Right lobe of liver (tissue), 6 donors: ENCODE measurements at regions not wholly inside any gene's neighbourhood (a gene's known extent, or its start where the extent isn't known, plus 50 kb on each side); places are given as distances from the start of the nearest gene placed in this dataset.

Experiments
- ATAC-seq, 4 donors: fragments of 200-7000 bp; cut with Tn5 transposase; one replicate each; pipeline ENCODE4 v1.9.1; 2020; ENCODE audit warnings: mild to moderate bottlenecking in 4 of 4, moderate library complexity in 4 of 4
- DNase-seq, 3 donors: peaks; one replicate each; pipeline ENCODE4 v3.0.0-alpha.2; 2020
- H3K27ac ChIP-seq, 3 donors: fragments of 200-600 bp; one replicate each; pipeline ENCODE4 v1.8.0; 2022
- H3K27me3 ChIP-seq, 2 donors: fragments of 200-600 bp; one replicate each; pipeline ENCODE4 v1.8.0; 2022
- H3K36me3 ChIP-seq, 4 donors: fragments of 200-600 bp; sonication (generic) in 1 of 4; one replicate each; pipeline versions ENCODE4 v1.5.1 to v1.8.0; 2017 to 2022; ENCODE audit warnings: control low read depth in 1 of 4
- H3K4me1 ChIP-seq, 4 donors: fragments of 200-600 bp; sonication (generic) in 1 of 4; one replicate each; pipeline versions ENCODE4 v1.5.1 to v1.8.0; 2017 to 2022; ENCODE audit warnings: control low read depth in 1 of 4
- H3K4me3 ChIP-seq, 3 donors: fragments of 200-600 bp; one replicate each; pipeline ENCODE4 v1.8.0; 2022
- H3K9me3 ChIP-seq, 4 donors: fragments of 200-600 bp; sonication (generic) in 1 of 4; one replicate each; pipeline versions ENCODE4 v1.5.1 to v1.8.0; 2017 to 2022; ENCODE audit warnings: control low read depth in 1 of 4
- POLR2A ChIP-seq: fragments of 450-650 bp; IDR thresholded peaks from one replicate; pipeline ENCODE4 v1.6.1; 2017; ENCODE audit warnings: antibody characterized with exemption, mild to moderate bottlenecking
- WGBS: methylation state at CpG from one replicate; pipeline ENCODE4 v1.1.6; 2018; ENCODE audit warnings: low coverage, low lambda C conversion rate; ENCODE audit not compliant: insufficient coverage; ENCODE audit errors: missing lambda C conversion rate; 5-methylcytosine and 5-hydroxymethylcytosine counted together
- intact Hi-C, 2 donors: fragments of 100-400 bp; cut with DNase I; formaldehyde crosslinking; loops; one replicate each; pipeline versions ENCODE4 v1.11.2 to v1.14.1; 2022
- TF ChIP-seq, protein P1 (sequence below), 4 donors: fragments of 200-600 bp in 3 of 4; fragments of 450-650 bp in 1 of 4; IDR thresholded peaks; one replicate each; pipeline versions ENCODE4 v1.5.1 to v1.8.0; 2016 to 2022; ENCODE audit warnings: antibody characterized with exemption in 4 of 4, mild to moderate bottlenecking in 2 of 4
- donor health status: DM: no; HTN: yes; CAD: no.
- donor health status: DM: no; HTN: no; CAD: no.
- donor health status: DM: no; HTN: no; CAD: no.
- donor health status: DM: no; HTN: yes; CAD: no.
- donor health status: DM: no; HTN: yes; CAD: no.

DNA sequence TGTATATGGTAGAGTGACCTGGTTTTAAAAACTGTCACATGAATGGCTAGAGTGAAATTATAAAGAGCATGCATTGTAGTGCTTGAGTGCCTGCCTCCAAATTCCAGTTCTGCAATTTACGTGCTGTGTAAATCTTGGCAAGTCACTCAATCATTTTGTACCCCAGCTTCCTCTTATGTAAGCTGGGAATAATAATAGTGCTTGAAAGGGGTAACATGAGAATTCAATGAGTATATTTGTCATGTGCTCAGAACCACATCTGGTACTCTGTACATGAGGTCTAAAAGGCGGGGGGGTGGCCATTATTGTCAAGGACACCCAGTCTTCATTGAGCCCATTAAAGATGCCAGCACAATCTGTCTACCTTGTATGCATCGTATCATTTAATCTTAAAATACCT lies 214.8 kb downstream of the MC4R start:
- 55% methylated on average over 3 of the region's 3 CpGs for WGBS
- TF ChIP-seq, protein P1, sequence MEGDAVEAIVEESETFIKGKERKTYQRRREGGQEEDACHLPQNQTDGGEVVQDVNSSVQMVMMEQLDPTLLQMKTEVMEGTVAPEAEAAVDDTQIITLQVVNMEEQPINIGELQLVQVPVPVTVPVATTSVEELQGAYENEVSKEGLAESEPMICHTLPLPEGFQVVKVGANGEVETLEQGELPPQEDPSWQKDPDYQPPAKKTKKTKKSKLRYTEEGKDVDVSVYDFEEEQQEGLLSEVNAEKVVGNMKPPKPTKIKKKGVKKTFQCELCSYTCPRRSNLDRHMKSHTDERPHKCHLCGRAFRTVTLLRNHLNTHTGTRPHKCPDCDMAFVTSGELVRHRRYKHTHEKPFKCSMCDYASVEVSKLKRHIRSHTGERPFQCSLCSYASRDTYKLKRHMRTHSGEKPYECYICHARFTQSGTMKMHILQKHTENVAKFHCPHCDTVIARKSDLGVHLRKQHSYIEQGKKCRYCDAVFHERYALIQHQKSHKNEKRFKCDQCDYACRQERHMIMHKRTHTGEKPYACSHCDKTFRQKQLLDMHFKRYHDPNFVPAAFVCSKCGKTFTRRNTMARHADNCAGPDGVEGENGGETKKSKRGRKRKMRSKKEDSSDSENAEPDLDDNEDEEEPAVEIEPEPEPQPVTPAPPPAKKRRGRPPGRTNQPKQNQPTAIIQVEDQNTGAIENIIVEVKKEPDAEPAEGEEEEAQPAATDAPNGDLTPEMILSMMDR (IDR thresholded peaks at IDR 0.05): no peak
- TF ChIP-seq POLR2A: no peak
- ATAC-seq (no peak), DNase-seq (no peak)
- intact Hi-C loops: no loop called here
- no peaks in the 10 kb centered on the region for H3K4me1 ChIP-seq
- no peaks in the 10 kb centered on the region for H3K36me3 ChIP-seq
- H3K4me3 ChIP-seq: no peak overlapping the region
- H3K9me3 ChIP-seq: no peaks in the 10 kb centered on the region
- no peaks in the 10 kb centered on the region for H3K27me3 ChIP-seq
- no peak overlapping the region for H3K27ac ChIP-seq

DNA sequence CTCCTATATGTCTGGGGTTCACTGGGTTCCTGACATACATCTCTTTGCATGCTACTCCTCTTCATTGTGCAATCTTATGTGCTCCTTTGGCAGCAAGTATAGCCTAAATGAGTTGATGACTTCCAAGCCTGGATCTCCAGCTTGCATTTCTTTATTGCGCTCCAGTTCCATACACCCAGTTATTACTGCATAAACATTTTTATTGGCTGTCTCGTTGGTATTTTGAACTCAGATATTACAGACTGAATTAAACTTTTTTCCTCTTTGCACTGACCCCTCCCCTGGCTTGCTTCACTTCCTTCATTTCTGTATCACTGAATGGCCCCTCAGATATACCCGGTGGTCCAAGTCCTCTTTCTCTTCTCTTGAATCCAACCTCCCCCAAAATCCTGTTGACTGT lies 219.2 kb downstream of the MC4R start:
- Histone ChIP-seq H3K27me3 (no peaks in the 10 kb centered on the region), H3K9me3 (no peaks in the 10 kb centered on the region), H3K4me3 (no peak overlapping the region), H3K4me1 (no peaks in the 10 kb centered on the region), H3K36me3 (no peaks in the 10 kb centered on the region), H3K27ac (no peak overlapping the region)
- WGBS: 84% methylated on average over 3 of the region's 3 CpGs
- ATAC-seq (no peak), DNase-seq (no peak)
- intact Hi-C loops: no loop called here
- no peak for TF ChIP-seq POLR2A
- TF ChIP-seq, protein P1 (IDR thresholded peaks at IDR 0.05): no peak

DNA sequence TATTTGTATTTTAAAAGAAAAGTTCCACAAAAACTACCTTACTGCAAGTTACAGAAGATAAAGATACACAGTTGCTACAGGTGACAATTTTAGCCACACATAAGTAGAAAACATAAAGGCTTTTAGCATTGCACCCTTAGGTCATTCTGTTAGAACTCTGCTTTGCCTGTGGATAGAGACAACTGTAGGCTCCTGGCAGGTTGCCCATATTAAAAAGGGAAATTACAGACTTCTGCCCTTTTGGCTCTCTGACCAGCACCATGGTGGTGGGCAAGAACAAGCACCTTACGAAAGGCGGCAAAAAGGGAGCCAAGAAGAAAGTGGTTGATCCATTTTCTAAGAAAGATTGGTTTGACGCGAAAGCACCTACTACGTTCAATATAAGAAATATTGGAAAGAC lies 223.3 kb downstream of the MC4R start:
- Histone ChIP-seq H3K4me3 (no peak overlapping the region), H3K27me3 (no peaks in the 10 kb centered on the region), H3K36me3 (no peaks in the 10 kb centered on the region), H3K9me3 (no peaks in the 10 kb centered on the region), H3K4me1 (no peaks in the 10 kb centered on the region), H3K27ac (no peak overlapping the region)
- intact Hi-C loops: no loop called here
- DNase-seq (no peak), ATAC-seq (no peak)
- TF ChIP-seq, protein P1 (IDR thresholded peaks at IDR 0.05): no peak
- TF ChIP-seq POLR2A: no peak
- WGBS: 83% methylated on average over 4 of the region's 5 CpGs

DNA sequence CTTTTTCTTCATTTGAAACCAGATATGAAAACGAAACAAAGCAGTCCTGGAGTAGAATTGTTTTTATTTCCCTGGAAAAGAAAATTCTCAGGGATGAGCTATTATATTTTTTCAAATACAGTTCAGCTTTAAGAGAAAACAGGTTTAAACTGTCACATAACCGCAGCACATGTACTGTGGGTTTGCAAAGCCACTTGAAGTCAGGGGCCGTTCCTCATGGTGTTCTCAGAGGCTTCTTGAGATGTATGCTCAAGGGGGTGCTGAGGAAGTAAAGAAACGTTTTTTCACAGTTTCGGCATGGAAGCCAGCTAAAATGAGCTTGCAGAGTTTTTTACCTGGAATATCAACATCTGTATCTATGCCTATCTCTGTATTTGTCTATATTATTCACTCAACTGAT lies 225.3 kb downstream of the MC4R start:
- ATAC-seq: no peak

More for the DNA sequence above, 225.3 kb downstream of the MC4R start:
- Histone ChIP-seq H3K27me3 (no peaks in the 10 kb centered on the region), H3K27ac (no peak overlapping the region), H3K4me3 (no peak overlapping the region), H3K36me3 (no peaks in the 10 kb centered on the region), H3K4me1 (no peaks in the 10 kb centered on the region), H3K9me3 (no peaks in the 10 kb centered on the region)
- TF ChIP-seq, protein P1 (IDR thresholded peaks at IDR 0.05): no peak
- TF ChIP-seq POLR2A: no peak
- intact Hi-C loops: no loop called here
- no peak for DNase-seq
- WGBS: 24% methylated on average over 5 of the region's 5 CpGs
